GM23248 (cell line): ENCODE measurements at regions not wholly inside any gene's neighbourhood (a gene's known extent, or its start where the extent isn't known, plus 50 kb on each side); places are given as distances from the start of the nearest gene placed in this dataset.

Source experiments
- DNase-seq: peaks from one replicate; pipeline ENCODE4 v3.0.0-alpha.2; 2015
- H2AFZ ChIP-seq: fragments of 200-600 bp; sonication (generic); 2 replicates; pipeline ENCODE4 v1.6.1; 2016; ENCODE audit warnings: antibody characterized with exemption
- H3F3A ChIP-seq: fragments of 200-600 bp; sonication (generic); 2 replicates; pipeline ENCODE4 v1.6.1; 2016; ENCODE audit warnings: mild to moderate bottlenecking, antibody characterized with exemption, mixed run types; ENCODE audit not compliant: insufficient read depth
- H3K27ac ChIP-seq: fragments of 200-600 bp; sonication (generic); 2 replicates; pipeline ENCODE4 v1.5.1; 2016; ENCODE audit warnings: mild to moderate bottlenecking
- H3K27me3 ChIP-seq: fragments of 200-600 bp; sonication (generic); replicated peaks from 2 replicates; pipeline ENCODE4 v1.6.1; 2016; ENCODE audit warnings: mild to moderate bottlenecking; ENCODE audit not compliant: insufficient read depth
- H3K36me3 ChIP-seq: fragments of 200-600 bp; sonication (generic); 2 replicates; pipeline ENCODE4 v1.6.1; 2016; ENCODE audit warnings: low read depth, mild to moderate bottlenecking
- H3K4me1 ChIP-seq: fragments of 200-600 bp; sonication (generic); 2 replicates; pipeline ENCODE4 v1.6.1; 2016; ENCODE audit warnings: mild to moderate bottlenecking; ENCODE audit not compliant: insufficient read depth
- H3K4me2 ChIP-seq: fragments of 200-600 bp; sonication (generic); one replicate; pipeline ENCODE4 v1.6.1; 2016; ENCODE audit warnings: mild to moderate bottlenecking; ENCODE audit not compliant: unreplicated experiment
- H3K4me3 ChIP-seq: fragments of 200-600 bp; sonication (generic); 2 replicates; pipeline ENCODE4 v1.5.1; 2016; ENCODE audit warnings: mild to moderate bottlenecking
- H3K79me2 ChIP-seq: fragments of 200-600 bp; sonication (generic); 2 replicates; pipeline ENCODE4 v1.6.1; 2016; ENCODE audit warnings: mild to moderate bottlenecking; ENCODE audit not compliant: insufficient read depth
- H3K9ac ChIP-seq: fragments of 200-600 bp; sonication (generic); 2 replicates; pipeline ENCODE4 v1.6.1; 2016; ENCODE audit warnings: mild to moderate bottlenecking
- H3K9me2 ChIP-seq: fragments of 200-600 bp; sonication (generic); 2 replicates; pipeline ENCODE4 v1.6.1; 2016; ENCODE audit warnings: mixed run types, mild to moderate bottlenecking, moderate library complexity; ENCODE audit not compliant: insufficient read depth
- H3K9me3 ChIP-seq: fragments of 200-600 bp; sonication (generic); one replicate; pipeline ENCODE4 v1.6.1; 2017; ENCODE audit warnings: low read depth
- H4K20me1 ChIP-seq: fragments of 200-600 bp; sonication (generic); 2 replicates; pipeline ENCODE4 v1.6.0; 2016; ENCODE audit not compliant: insufficient read depth
- EZH2 ChIP-seq: fragments of 200-600 bp; sonication (generic); IDR thresholded peaks from 2 replicates; pipeline ENCODE4 v1.6.1; 2018; ENCODE audit warnings: antibody characterized with exemption, mild to moderate bottlenecking; ENCODE audit not compliant: insufficient read depth, poor library complexity, severe bottlenecking
- EZH2phosphoT487 ChIP-seq: fragments of 200-600 bp; sonication (generic); IDR thresholded peaks from 2 replicates; pipeline ENCODE4 v1.6.1; 2018; ENCODE audit warnings: antibody characterized with exemption, moderate library complexity, mild to moderate bottlenecking, low read depth; ENCODE audit not compliant: insufficient read depth
- WGBS, 2 experiments: methylation state at CpG; one replicate each; pipeline ENCODE4 v1.1.6; 2015 to 2017; ENCODE audit warnings: low lambda C conversion rate in 2 of 2, low coverage in 1 of 2; ENCODE audit errors: missing lambda C conversion rate in 2 of 2; 5-methylcytosine and 5-hydroxymethylcytosine counted together
- in situ Hi-C: fragments of 300-500 bp; cut with MboI; formaldehyde crosslinking; loops from 2 replicates; pipeline ENCODE4 v1.15.0; 2020

DNA sequence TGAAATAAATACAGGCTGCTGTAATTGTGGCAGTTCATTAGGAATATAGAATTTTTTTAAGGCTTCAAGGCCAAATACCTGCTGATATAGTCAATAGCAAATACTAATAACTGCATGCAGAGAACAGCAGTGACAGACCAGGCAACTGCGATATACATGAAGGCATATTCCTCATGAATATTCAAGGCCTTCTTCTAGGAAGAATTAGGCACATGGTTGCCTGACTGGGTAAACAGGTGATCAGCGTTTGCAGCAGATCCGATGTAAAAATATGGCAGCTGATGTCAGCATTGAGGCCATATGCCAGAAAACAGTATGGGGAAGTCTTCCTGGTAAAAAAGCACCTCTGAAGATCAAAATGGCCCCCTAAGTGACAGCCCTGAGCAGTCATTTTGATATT is 629.7 kb downstream of the UQCRFS1 start:
- 6 to 17% methylated on average over 3 of the region's 3 CpGs for whole genome bisulfite sequencing, 2 experiments
- H3K36me3 ChIP-seq, result no peaks in the 10 kb centered on the region
- TF ChIP-seq EZH2, result no peak
- no peak for TF ChIP-seq EZH2phosphoT487
- H3K27me3 ChIP-seq, result 0 out of 2 replicates have a peak, but pooled peaks cover 3% of the 10 kb centered on the region
- H3K79me2 ChIP-seq, result no peaks in the 10 kb centered on the region
- no peaks in the 10 kb centered on the region for H3K9me3 ChIP-seq
- in situ Hi-C loops, result no loop called here
- H4K20me1 ChIP-seq, result no peaks in the 10 kb centered on the region
- H3K4me2 ChIP-seq, result no peak overlapping the region
- no peak overlapping the region for H3K27ac ChIP-seq
- no peak for DNase-seq
- H3F3A ChIP-seq, result no peaks in the 10 kb centered on the region
- H3K4me1 ChIP-seq, result no peaks in the 10 kb centered on the region
- H3K9me2 ChIP-seq, result no peaks in the 10 kb centered on the region
- no peak overlapping the region for H2AFZ ChIP-seq
- H3K4me3 ChIP-seq, result no peak overlapping the region
- no peak overlapping the region for H3K9ac ChIP-seq

DNA sequence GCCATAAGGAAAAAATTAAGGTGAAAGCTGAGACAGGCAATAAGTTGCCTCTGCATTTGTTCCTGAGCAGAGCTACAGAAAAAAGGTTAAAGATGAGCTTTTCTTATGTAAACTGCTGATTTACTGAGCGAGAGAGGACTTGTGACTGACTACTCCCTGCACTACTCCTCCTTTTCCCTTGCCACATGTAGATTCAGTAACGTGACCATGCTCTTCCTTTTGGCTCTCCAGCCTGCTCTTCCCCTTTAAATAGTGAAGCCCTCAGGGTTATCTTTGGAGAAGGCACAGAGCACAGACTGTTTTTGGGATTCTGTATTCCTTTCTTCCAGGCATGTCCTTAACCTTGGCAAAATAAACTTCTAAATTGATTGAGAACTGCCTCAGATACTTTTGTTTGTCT is 630.2 kb downstream of the UQCRFS1 start:
- 6 to 10% methylated on average over 2 of the region's 2 CpGs for WGBS, 2 experiments
- Histone ChIP-seq H3K4me1 (no peaks in the 10 kb centered on the region), H3K79me2 (no peaks in the 10 kb centered on the region), H3K4me2 (no peak overlapping the region), H3K36me3 (no peaks in the 10 kb centered on the region), H3F3A (no peaks in the 10 kb centered on the region), H3K4me3 (no peak overlapping the region), H3K27me3 (no peaks in the 10 kb centered on the region), H2AFZ (no peak overlapping the region), H4K20me1 (no peaks in the 10 kb centered on the region), H3K27ac (no peak overlapping the region), H3K9ac (no peak overlapping the region), H3K9me2 (no peaks in the 10 kb centered on the region), H3K9me3 (no peaks in the 10 kb centered on the region)
- TF ChIP-seq EZH2 (no peak), EZH2phosphoT487 (no peak)
- in situ Hi-C loops, result no loop called here
- no peak for DNase-seq

- Histone ChIP-seq H3F3A (no peaks in the 10 kb centered on the region), H3K4me1 (no peaks in the 10 kb centered on the region), H3K4me2 (no peak overlapping the region), H3K27ac (no peak overlapping the region), H3K79me2 (no peaks in the 10 kb centered on the region), H3K27me3 (no peaks in the 10 kb centered on the region), H3K36me3 (no peaks in the 10 kb centered on the region), H4K20me1 (no peaks in the 10 kb centered on the region), H3K9ac (no peak overlapping the region), H3K4me3 (no peak overlapping the region), H3K9me3 (no peaks in the 10 kb centered on the region), H2AFZ (no peak overlapping the region), H3K9me2 (no peaks in the 10 kb centered on the region)
- 35 to 37% methylated on average over 6 of the region's 6 CpGs for WGBS, 2 experiments
- in situ Hi-C loops, result no loop called here
- TF ChIP-seq EZH2, result no peak
- TF ChIP-seq EZH2phosphoT487, result no peak
- no peak for DNase-seq
Measured at GRCh38 chr19:28582344-28582743, 630.6 kb downstream of the UQCRFS1 start.

DNA sequence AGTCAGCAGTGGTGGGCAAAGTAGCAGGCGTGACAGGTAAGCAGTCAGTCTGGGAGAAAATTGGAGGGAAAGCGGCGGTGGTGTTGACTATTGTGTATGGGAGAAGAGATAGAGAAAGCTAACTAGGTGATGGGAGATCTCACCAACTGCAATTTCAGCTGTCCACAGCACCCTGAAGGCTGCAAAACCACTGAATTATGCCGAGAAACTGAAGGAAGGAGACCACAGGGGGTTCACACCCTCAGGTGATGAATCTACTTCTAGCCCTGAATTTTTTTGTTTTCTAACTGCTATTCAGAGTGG is 631.5 kb downstream of the UQCRFS1 start:
- Histone ChIP-seq H3K4me2 (no peak overlapping the region), H3K9ac (no peak overlapping the region), H4K20me1 (no peaks in the 10 kb centered on the region), H3K27me3 (no peaks in the 10 kb centered on the region), H3K4me1 (no peaks in the 10 kb centered on the region), H3K4me3 (no peak overlapping the region), H3K9me2 (no peaks in the 10 kb centered on the region), H3K36me3 (no peaks in the 10 kb centered on the region), H3F3A (no peaks in the 10 kb centered on the region), H3K27ac (no peak overlapping the region), H3K79me2 (no peaks in the 10 kb centered on the region), H3K9me3 (no peaks in the 10 kb centered on the region), H2AFZ (no peak overlapping the region)
- TF ChIP-seq EZH2, result no peak
- TF ChIP-seq EZH2phosphoT487, result no peak
- in situ Hi-C loops, result no loop called here
- 51 to 52% methylated on average over 4 of the region's 4 CpGs for WGBS, 2 experiments
- DNase-seq, result no peak

DNA sequence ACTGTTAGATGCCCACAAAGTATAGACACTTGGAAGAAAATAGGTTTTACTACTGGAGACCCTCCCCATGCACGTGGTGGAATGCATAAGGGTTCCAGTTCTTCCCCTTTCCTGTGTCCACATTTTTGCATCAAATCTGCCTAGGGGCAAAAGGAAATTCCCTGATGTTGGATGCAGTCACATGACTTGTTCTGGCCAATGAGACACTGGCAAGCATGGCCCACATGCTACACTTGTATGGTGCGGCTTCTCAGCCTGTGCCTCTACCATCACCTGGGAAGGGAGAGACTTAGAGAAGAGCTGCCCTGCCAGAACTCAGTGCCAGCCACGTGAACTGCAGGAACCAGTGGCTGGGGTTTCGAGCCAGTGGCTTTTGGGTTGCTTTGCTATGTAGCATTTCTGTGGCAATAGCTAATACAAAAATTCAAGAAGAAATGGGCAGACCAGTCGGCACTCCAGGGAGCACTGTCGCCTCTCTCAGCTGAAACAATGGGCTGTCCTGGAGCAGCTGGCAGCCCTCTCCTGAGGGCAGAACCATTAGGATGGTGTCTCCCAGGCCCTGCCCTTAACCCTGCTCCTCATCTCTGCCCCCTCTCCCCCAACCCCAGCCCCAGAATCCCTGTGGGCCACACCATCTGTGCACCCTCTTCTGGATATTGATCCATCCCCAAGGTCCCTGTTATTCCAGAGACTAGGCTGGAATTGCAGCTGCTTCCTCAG is 634.0 kb downstream of the UQCRFS1 start:
- Histone ChIP-seq H3F3A (no peaks in the 10 kb centered on the region), H3K4me3 (no peak overlapping the region), H2AFZ (no peak overlapping the region), H3K9me3 (no peaks in the 10 kb centered on the region), H3K9ac (no peak overlapping the region), H3K36me3 (no peaks in the 10 kb centered on the region), H3K27me3 (no peaks in the 10 kb centered on the region), H3K79me2 (no peaks in the 10 kb centered on the region), H3K4me1 (no peaks in the 10 kb centered on the region), H3K9me2 (no peaks in the 10 kb centered on the region), H3K4me2 (no peak overlapping the region), H4K20me1 (no peaks in the 10 kb centered on the region), H3K27ac (no peak overlapping the region)
- WGBS, 2 experiments, result 34 to 38% methylated on average over 6 of the region's 6 CpGs
- no peak for DNase-seq
- TF ChIP-seq EZH2 (no peak), EZH2phosphoT487 (no peak)
- in situ Hi-C loops, result no loop called here
